GM19468 (cell line): ENCODE measurements at regions not wholly inside any gene's neighbourhood (a gene's known extent, or its start where the extent isn't known, plus 50 kb on each side); places are given as distances from the start of the nearest gene placed in this dataset.

Experiments
- ATAC-seq: cut with Tn5 transposase; IDR thresholded peaks from one replicate; pipeline ENCODE4 v1.9.1; 2021; ENCODE audit warnings: mild to moderate bottlenecking, moderate library complexity, moderate number of reproducible peaks; ENCODE audit not compliant: unreplicated experiment; ENCODE audit errors: extremely low read depth

GRCh38 chr18:31213641-31214040, 51.0 kb upstream of the DSC1 start:
- no peak for ATAC-seq

- ATAC-seq = no peak
Observed at GRCh38 chr18:31217038-31217849, 54.6 kb upstream of the DSC1 start.

DNA sequence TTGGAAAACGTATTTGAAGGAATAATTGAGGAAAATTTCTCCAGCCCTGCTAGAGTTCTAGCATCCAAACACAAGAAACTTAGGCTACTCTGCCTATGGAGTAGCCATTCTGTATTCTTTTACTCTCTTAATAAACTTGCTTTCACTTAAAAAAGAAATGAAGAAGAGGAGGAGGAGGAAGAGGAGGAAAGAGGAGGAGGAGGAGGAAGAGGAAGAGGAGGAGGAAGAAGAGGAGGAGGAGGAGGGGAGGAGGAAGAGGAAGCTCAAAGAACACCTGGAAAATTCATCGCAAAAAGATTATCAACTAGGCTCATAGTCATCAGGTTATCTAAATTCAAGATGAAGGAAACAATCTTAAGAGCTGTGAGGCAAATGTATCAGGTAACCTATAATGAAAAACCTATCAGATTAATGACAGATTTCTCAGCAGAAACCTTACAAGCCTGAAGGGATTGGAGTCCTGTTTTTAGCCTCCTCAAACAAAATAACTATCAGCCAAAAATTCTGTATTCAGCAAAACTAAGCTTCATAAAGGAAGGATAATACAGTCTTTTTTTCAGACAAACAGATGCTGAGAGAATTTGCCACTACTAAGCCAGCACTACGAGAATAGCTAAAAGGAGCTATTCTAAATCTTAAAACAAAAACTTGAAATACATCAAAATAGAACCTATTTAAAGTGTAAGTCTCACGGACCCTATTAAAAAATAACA, 56.2 kb upstream of the DSC1 start:
- ATAC-seq = no peak

DNA sequence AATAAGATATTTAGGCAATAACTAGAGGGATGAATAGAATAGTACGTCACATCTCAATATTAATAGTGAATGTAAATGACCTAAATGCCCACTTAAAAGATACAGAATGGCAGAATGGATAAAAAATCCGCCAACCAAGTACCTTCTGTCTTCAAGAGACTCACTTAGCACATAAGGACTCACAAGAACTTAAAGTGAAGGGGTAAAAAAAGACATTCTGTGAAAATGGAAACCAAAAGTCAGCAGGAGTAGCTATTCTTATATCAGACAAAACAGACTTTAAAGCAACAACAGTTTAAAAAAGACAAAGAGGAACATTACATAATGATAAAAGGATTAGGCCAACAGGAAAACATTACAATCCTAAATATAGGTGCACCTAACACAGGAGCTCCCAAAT, 56.7 kb upstream of the DSC1 start:
- no peak for ATAC-seq

DNA sequence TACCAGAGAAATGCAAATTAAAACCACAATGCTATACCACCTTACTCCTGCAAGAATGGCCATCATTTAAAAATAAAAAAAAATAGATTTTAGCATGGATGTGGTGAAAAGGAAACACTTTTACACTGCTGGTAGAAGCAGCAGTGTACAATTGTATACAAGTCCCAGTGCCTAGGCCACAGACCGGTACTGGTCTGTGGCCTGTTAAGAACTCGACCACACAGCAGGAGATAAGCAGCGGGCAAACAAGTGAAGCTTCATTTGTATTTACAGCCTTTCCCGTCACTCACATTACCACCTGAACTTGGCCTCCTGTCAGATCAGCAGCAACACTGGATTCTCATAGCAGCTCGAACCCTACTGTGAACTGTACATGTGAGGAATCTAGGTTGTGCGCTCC, 60.7 kb upstream of the DSC1 start:
- ATAC-seq = no peak

DNA sequence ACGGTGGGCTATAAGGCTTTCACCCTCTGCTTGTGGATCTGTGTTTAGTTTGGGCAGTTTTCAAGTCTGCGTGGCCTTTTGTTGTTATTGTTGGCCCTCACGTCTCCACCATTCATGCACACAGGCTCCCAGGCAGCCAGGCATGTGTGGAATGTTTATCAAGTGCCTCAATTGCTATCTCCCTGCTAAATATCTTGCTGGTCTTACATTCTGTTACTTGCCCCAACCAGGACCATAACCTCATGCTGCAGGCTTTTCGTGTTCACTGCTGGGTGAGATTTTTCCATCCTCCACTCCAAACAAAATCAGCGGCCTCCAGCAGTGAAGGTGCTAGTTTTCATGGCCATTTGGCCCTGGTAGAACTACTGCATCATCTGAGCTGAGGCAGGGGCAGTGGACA, 63.0 kb upstream of the DSC1 start:
- no peak for ATAC-seq

GRCh38 chr18:31227497-31228229, 65.0 kb upstream of the DSC1 start:
- ATAC-seq = no peak

DNA sequence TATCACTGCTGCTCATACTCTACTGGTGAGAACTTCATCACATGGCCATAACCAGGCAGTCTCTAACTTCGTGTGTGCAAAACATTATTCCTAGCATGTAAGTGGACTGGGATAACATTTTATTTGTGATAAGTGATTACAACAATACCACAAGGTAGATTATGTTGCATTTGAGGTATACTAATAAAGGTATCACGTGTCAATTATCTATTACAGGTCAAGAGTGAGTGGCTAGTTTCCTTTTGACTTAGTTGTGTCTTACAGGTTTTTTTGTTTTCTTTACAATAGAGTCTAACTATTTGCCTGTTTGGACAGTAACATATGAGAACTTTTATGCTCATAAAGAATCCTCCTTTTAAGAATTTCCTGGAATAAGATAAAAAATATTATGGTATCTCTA, 67.2 kb upstream of the DSC1 start:
- ATAC-seq = no peak

DNA sequence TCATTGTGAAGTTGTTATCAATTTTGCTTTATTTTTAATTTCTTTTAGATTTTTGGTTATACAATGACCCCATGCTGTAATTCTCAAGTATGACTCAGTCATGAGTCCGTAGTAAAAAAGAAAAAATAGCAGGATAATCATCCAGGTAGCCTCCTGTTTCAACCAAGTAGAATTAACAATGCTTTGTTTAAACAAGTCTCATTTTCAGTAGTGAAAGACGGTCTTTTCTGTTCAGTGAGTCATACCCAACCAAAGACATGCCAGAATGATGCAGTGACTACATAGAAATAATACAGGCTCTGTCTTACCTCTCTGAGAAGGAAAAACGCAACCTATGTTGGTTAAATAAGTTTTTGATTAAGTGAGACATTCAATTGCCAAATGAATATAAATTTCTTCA, 67.8 kb upstream of the DSC1 start:
- peak; percentile 39 for ATAC-seq

DNA sequence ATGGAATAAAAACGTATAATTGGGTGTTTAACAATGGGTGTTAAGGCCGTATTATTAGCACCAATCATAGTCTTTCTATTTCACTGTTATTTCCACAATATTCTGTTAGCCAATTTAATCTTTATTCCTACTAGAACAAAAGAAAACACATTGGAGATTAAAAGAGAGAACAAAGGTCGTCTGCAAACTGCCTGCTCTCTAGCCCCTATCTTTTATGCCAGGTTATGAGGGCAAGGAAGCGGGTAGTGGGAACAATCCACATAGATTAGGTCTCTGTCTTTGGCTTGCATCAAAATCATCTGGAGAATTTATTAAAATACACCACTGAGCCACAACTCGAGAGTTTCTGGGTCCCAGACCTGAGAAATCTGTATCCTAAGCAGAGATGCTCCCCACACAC, 69.4 kb upstream of the DSC1 start:
- ATAC-seq = no peak

GRCh38 chr18:31232775-31233424, 70.2 kb upstream of the DSC1 start:
- no peak for ATAC-seq

DNA sequence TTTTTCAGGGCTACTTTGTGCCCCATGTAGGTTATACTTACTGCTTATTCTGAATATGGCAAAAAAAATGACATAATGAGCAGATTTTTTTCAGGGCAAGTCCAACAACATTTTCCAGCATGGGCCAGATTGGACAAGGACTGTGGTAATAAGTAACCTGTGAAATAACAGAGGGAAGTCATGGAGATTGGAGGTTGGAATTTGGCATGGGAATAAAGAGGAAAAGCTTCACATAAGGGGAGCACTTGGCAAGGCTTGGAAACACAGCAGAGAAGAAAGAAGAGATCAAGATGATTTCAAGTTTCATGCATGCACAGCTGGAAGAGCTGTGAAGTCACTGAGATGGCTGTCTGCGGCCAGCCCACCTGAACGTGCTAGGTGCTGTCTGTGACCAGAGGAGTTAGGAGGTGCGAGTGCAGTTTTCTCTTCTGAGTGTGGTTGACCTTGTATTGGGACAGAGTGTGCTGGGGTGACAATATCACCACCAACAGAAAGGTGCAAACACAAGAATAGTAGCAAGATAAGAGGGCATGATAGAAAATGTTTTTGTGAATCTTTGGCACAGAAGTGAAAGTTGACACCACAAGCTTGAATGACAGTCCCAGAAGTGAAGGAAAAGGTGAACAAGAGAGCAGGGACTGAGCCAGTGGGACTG, 71.1 kb upstream of the DSC1 start:
- ATAC-seq = no peak

- no peak for ATAC-seq
Observed at GRCh38 chr18:31235856-31236255, 73.2 kb upstream of the DSC1 start.

GRCh38 chr18:31237142-31237541, 74.5 kb upstream of the DSC1 start:
- ATAC-seq = no peak

GRCh38 chr18:31241425-31241824, 76.5 kb upstream of the DSG1 start:
- no peak for ATAC-seq

GRCh38 chr18:31241900-31242409, 76.0 kb upstream of the DSG1 start:
- no peak for ATAC-seq

DNA sequence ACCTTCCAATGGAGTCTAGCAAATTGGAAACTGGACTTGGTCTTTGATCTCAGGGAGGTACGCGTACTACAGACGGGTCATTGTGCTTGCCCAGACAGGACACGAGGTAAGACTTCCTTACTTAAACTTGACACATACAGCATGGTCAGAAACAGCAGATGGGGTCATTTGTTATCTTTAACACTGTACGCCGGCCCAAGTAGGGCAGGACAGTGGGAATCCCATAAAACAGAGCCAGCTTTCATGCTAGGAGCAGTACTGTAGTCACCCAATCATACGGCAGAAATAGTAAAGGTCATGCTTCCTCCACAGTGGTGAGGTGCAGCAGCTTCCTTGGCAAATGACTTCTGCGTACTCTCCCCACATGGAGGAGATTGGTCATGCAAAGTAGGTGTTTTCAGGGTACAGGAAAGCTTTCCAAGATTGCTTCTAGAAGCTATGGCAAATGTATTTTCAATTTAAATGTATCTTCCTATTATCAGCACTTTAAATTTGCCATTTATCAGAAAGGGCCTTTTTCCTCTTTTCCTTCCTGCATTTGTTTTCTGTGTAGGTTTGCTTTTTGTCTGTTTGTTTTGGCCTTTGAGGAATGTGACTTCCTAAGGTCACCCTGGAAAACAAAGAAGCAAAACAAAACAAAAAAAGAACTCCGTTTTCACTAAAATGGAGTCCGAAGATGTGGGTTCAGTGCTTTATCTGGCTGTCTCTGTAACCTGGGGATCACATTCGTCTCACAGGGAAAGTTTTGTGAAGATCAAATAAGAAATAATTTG, 74.0 kb upstream of the DSG1 start:
- no peak for ATAC-seq

DNA sequence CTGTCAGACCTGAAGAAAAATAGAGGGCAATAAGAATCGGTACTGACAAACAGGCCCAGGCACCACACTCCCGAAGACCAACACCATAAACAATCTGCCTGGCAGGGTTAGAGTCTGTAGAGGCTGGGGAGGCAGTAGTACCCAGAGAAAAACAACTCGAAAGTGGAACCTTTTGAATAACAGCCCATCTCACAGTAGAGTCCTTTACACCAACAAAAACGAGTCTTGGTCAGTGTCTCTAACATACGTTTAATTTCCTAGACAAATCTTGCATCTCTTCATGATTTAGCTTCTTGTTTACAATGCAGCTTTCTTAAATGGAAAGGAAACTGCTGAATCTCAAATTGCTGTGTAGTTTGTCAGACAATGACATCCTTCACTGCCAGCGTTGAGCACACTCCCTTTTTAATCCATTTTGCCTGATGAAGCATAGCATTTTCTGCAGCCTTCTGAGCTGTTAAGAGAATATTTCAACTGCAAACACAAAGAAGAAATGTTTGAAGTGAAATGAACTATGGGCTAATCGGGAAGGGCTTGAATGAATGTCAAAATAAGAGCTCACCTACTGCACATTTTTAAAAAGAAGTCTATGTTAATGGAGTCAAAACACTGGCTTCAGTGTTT, 73.1 kb upstream of the DSG1 start:
- no peak for ATAC-seq

- no peak for ATAC-seq
Observed at GRCh38 chr18:31245820-31246219, 72.1 kb upstream of the DSG1 start.
